Central memory CD4-positive, alpha-beta T cell (primary cell): ENCODE measurements at regions not wholly inside any gene's neighbourhood (a gene's known extent, or its start where the extent isn't known, plus 50 kb on each side); places are given as distances from the start of the nearest gene placed in this dataset.

ENCODE experiments used
- DNase-seq: peaks from one replicate; pipeline ENCODE4 v3.0.0; 2022

DNA sequence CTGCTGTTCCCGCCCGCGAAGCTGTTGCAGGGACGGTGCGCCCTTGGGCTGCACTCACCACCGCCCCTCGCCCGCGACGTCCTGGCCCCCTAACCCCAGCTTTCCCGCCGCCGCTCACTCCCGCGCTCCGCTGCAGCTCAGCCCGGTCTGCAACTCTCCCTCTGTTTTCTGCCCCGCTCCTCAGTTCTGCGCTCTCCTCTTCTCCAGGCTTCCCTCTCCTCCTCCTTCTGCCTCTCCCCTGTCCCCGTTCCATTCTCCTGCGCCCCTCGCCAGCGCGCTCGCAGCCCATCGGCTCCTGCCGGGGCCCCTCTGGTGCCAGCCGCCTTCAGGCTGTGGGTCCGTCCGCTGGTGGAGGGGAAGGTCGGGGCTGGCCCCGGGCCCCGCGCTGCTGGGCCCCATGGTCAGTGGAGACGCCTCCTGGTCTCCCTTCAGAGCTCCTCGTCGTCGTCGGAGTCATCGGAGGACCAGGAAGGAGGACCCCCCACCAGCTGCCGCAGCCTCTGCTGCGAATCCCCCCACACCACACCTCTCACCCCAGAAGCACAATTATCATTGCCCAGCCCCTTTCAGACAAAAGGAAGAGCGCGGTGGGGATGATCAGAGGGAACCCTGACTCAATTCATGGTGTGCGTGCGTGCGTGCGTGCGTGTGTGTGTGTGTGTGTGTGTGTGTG, 223.2 kb upstream of the FOXF1 start:
- no peak for DNase-seq

DNA sequence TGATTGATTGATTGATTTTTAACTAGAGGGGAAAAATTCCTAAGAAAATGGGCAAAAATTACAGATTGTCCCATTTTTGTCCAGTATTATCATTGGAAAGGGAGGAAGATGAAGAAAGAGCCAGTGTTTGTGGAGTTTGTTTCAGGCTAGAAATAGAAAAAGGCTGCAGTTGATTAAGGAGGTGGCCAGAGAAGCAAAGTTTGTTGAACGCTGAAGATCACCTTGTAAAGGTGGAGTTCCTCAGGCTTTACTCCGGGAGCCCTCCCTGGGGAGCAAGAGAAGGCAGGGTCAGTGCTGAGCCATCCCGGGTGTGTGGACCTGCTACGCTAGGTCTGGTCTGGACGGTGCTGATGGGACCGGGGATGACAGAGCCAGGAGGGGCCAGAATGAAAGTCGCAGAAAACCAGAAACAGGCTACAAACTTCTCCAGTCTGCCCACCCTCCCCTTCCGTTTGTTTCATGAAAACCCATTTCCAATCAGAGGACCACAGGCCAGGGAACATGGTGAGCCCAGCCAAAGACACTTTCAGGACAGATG, 222.6 kb upstream of the FOXF1 start:
- no peak for DNase-seq

DNA sequence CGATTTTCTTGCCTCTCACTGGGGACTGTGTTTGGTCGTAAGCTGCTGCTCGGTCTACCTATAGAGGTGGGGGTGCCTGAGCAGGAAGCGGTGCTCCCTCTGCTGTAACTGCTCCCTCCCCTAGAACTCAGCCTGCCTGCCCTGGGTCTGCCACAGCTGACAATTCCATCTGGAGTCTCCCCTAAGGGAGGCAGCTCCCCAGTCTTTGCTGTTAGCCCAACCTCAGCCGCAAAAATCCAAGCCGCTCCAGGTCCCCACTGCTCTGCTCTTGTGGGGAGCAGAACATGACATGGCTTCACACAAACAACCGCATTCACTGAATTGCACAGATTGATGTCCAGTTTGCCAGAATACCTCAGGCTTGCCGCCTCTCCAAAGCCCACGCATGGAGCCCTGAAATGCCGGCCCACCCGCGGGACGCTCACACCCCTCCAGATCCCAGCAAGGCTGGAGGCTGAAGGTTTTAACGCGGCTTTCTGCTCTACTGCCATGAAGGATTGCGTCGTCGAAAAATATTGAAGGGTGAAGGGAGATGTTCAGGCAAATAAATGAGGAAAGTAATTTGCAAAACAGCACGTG, 221.5 kb upstream of the FOXF1 start:
- no peak for DNase-seq

DNA sequence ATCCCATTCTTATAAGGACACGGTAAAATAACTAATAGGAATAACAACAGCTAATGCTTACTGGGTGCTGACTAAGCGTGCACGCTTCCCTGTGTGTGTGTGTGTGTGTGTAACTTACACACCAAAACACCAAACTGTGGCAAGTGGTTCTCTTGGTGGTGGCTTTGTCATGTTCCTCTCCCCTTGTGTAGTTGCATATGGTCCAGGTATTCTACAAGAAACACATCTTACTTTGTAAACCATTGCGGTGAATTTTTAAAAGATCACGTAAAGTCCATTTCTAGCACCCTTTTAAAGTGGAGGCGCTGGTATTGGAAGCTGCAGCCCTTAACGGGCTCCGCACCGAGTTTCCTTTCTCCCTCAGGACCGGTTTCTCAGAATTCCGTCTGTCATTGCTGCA, 221.0 kb upstream of the FOXF1 start:
- DNase-seq = no peak

DNA sequence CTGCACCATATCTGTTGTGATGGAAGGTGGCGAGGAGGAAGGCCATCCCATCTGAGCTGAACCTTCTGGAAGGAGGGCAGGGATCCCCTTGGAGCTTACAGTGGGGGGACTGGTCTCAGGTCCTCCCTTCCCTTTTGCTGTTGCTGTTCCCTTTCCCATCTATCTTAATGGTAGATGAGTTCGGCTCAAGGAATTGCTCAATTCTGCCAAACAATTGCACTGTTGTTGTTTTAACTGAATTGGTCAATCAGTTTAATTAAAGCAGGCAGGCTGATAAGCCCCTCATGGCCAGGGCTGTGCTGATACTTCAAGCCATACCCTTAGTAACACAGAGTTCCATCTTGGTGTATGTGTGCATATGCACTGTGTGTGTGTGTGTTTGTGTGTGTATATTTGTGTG, 220.4 kb upstream of the FOXF1 start:
- DNase-seq = no peak

DNA sequence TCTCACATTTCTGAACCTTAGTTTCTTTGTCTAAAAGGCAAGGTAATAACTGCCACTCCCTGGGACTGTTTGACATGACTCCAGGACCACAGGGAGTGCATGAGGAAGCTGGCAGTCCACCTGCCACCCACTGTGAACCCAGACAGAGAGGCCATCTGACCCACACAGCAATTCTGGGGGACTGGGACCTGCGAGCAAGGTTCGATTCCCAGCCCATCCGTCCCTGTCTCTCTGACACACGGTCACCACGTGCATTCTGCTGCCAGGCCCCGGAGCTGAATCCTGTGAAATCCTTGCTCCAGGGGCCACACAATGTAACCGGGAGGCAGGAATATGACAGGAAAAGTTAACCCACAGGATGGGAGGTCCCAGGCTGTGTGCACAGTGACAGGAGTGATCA, 218.8 kb upstream of the FOXF1 start:
- DNase-seq = no peak

DNA sequence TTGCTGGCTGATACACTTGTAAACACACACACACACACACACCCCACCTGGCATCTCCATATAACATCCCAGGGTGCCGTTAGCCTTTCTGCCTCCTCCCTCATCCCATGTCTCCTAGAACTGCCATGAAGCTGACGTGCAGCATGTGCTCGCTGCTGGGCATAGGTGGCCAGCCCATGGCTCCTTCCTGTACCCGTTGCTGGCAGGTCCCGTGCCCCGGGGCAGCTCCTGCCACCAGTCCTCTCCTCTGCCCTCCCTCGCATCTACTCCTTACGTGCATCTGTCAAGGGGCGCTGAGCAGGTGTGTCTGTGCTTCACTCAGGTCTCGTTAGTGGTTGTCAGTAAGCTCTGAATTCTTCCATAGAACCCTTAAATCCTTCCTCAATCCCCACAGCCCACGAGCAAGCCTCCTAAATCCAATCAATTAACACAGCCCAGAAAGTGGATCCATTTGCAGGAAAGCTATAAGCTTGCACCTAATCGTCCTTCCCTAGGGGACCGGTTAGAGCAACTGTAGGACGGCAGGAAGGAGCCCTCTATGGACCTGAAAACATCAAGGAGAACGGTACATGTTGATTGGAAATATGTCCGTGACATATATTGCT, 218.1 kb upstream of the FOXF1 start:
- DNase-seq = no peak

DNA sequence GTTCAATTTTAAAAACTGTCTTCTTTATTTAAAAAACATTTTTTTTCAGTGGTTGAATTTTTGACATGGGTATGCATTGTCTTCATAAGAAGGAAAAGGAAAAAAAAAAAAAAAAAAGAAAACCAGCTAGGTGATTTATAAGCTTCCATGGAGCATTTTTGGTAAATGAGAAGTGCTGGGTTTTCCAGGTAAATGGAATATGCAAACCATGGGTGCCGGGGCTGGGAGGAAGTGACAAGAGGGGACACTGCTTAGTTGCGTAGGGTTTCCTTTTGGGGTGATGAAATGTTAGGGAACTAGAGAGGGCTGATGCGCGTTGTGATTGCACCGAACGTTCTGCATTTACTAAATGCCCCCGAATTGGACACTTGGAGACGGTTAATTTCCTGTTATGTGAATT, 217.4 kb upstream of the FOXF1 start:
- no peak for DNase-seq

DNA sequence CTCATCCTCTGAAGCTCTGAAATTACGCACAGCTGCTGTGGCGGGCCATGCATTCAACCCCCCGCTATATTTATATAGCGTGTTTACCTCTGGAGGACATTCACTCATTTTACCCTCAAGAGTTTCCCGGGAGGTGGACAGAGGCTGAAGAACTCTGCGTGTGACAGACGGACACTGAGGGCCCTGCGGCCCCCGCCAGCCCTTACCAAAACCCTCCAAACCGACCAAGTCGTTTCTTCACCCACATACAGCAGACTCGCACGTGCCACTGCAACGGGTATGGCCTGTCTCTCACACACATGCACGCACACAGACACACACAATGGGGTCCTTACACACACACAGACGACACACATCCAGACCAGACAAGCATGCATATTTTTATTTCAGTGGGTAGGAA, 216.4 kb upstream of the FOXF1 start:
- DNase-seq = no peak

DNA sequence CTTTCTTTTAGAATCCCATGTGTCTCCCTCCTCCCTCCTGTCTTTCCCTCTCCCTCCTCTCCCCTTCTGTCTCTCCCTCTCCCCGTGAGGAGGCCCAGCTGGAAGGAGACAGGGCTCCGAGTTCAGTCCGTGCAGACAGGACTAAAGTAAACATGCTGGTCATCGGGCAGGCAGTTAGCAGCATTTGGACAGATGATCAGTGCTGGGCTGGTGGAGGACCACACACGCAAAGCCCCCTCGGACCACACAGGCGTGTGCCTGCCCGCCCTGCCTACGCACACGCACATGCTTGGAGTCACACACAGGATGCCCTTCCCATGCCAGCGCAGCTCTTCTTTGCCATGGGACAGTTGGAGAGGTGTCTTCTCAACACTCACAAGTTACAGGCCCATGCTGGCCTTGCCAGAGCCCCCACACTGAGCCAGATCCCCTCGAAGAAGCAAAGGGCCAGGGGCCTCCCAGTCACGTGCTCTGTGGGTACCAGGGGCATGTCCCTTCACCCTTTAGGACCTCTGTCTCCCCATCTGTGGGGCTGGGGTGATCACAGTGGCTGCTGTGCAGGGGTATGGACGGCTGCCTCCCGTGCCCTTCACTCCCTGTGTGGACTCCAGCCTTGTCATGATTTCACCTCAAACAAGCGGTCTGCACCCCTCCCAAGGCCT, 215.7 kb upstream of the FOXF1 start:
- DNase-seq = no peak

DNA sequence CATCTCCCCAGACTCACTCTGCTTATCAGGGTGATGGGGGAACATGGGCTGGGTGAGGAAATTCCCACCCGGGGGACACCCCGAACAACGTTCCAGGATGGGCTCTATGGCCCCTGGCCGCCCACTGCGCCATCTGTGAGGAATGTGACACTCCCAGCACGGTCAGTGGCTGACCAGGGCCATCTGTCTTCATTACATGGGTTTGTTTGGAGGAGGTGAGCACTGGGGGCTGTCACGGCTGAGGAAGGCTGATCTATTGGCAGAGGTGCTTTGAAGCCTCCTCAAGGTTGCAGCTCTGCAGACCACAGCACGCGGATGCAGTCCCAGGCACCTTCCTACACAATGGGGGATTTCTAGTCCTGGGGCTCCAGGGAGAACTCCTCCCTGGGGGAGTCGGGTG, 214.1 kb upstream of the FOXF1 start:
- no peak for DNase-seq

DNA sequence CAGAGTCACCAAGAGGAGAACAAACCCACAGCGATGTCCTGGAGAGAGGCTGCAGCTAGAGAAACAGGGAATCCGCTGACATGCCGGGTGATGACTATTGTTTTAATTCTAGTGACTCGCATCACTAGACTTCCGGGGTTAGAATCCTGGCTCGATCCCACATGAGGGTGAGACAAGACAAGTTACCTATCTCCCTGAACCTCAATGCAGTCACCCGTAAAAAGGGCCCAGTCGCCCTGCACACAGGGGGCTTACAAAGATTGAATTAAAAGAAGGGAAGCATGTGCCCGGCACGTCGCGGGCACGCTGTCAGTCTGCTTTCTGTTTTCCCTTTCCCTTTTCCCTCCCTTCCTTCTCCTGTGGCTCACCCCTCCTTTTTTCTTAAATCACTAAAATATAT, 212.9 kb upstream of the FOXF1 start:
- DNase-seq = no peak

DNA sequence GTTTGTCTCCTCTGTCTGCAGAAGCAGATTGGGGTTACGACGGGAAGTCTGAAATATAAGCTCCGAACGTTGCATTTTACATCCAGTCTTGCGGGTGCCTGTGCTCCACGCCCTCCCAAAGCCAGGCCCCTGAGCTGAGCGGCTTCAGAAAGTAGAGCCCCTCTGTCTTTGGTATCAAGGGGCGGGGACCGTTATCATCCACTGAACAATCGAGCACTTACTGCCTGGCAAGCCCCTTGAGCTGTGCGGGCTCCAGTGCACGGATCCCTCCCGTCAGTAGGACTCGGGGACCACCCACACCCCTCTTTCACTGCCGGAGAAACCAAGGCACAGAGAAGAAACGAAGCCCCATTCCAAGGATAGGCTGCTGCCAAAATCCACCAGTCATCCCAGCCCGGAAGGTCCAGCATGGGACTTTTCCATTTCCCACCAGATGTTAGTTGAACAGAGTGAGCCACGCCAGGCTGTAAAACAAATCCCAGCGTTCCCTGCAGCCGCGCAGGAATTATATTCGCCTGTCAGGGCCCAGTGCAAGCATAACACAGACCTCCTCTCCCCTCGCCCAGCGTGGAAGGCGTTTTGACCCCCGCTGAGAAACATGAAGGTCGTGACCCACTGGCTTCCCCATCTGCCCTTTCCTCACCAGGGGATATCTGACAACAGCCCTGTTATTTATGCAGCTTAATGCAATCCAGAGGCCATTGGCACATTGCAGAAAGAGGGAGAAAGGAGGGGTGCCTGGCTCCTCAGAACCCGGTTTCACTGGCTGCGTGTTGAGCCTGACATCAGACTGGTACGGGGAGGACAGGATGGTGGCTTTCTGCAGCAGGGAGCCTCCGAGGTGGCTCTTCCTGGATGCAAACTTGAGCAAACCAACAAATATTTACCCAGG, 212.2 kb upstream of the FOXF1 start:
- DNase-seq = no peak

DNA sequence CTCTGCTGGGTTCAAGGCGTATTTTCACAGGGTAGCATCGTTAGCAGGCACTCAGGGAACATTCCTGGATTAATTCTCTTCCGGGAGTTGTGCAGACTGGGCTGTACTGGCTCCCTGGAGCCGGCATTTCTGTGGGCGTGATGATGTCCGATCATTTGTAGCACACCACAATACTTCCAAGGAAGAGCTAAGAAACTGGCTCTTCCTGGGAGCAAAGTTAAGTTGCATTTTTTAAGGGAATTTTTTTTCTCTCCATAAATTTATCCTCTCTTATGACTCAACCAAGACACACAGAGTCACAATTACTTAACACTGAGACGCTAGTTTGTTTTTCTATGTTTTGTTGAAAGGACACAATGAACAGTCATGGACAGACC, 211.6 kb upstream of the FOXF1 start:
- no peak for DNase-seq

DNA sequence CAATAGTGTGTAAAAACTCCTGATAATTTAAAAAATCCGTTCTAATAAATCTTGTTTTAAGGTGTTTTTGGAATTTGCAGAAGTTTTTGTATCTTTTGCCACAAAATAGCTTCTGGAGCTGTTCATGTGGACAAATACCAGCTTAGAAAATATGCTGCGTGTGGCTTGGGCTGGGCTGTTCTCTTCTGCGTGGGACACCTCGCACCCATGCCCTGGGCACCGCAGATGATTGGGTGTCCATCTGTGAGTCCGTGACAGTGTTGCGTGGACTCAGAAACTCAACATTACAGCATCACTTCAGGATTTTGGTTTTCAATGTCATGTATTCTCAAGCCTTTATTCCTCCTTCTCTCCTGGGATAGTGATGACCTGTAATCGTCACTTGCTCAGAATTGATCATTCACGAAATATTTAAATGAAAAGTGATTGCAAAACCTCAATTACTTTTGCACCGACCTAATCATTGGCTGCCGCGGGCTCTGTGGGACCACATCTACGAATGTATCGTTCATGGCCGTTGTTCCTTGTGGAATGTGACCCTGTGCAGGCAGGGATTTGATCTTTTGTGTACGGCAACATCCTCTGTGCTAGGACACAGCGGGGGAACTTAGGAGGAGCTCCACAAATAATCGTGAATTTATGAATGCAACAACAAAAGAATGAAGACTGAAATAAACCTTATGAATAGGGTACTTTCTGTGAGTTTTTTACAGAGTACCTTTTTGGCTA, 210.3 kb upstream of the FOXF1 start:
- no peak for DNase-seq

DNA sequence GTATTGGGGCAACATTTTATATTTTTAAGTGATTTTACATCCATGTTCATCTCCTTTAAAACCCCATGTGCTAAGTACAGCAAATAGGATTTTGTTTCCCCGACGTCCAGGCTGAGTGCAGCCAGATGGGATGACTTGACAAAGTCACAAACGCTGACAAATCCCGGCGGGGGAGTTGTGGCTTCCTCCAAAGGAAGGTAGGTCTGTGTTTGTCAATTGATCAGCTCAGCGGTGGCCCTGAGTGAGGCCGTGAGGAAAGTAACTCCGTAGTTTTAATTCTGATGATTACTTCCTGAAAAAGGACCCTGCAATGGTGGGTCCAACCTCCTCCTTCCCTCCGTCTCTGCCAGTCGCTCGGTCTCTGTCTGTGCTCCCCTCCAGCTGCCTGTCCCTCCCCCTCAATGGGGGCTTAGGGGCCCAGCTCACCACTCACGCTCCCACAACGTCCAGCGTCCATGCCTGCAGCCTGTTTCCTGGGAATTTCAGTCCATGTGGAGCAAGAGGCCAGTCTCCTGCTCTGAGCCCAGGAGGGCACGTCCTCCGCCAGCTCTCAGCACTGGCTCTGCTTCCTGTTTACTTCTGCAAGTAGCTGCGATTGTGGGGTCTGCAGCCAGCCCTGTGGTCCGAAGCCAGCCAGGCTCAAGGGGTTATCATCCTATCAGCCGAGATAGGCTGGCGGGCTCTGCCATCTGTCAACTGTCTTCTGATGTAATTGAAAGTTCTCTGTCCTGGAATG, 209.4 kb upstream of the FOXF1 start:
- no peak for DNase-seq

DNA sequence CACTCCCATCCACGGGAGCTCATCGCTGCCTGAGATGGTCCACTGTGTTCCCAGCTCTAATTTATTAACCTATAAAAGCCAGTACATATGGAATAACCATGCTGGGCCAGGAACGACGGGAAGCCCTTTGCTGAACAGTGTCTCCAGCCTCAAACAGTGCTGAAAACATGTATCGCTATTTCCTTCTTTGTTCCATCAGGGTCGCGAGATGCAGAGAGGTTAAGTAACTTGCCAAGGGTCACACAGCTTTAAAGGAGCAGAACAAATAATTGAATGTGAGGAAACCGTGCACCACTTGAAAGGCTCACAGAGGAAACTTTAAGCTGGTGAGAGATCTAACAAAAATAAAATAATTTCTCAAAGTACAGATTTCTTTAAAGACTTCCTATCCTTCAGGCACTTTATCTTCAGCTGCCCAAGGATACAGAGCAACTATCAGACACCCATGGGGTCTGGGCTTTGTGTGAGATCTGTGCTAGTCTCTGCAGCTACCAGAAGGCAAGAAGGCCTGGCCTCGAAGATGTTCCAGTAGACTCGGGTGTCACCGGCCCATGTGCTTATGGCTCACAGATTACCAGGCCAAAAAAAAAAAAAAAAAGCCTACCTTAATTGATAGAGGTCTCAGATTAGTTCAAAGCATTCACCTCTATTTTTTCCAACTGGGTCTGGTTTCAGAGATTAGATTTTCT, 207.8 kb upstream of the FOXF1 start:
- DNase-seq = no peak

DNA sequence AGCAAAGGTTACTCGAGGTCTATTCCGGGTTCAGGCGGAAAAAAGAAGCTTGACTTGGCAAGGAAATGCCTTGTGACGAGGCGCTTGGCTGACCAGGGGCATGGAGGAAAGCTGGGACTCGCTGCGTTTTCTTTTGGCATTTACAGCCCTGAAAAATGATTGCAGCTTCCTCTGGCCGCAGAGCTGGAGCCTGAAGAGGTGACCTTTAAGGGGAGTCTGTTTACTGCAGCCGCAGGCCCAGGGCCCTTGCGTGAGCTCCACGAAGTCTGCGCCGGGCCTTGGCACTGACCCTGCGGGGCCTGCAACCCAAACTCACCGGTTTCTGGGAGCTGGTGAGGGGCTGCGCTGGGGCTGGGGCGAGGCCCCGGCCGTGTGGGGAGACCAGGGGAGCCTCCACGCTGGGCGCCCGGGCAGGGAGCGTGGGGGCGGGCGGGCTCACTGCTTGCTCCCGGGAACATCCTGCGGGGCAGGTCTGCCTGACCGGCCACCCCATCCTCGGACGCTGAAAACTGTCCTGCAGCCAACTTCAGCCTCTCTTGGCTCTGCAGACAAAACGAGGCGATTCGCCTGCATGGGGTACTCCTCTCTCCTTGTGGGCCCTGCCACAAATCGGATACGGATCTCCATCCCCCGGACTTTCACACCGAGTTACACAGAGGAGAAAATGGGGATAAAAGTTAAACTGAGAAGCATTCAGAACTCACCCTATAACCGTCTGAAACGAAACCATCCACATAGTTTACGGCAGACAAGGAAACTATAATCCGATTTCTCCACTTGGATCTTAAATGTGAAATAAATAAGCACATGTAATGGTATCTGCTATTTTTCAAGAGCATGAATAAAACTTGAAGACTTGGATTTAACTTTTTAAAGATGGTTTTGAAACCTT, 206.3 kb upstream of the FOXF1 start:
- DNase-seq = no peak

DNA sequence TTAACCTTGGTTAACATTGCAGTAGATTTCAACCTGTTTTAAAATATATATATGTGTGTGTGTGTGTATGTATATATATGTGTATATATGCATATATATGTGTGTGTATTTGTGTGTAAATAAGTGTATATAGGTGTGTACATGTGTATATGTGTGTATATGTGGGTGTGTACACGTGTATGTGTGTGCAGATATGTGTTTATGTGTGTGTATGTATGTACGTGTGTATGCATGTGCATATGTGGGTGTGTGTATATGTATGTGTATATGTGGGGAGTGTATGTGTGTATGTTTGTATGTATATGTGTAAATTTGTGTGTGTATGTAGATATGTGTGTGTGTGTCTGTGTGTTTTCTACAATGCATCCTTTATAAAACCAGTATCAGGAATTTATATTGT, 205.5 kb upstream of the FOXF1 start:
- no peak for DNase-seq

DNA sequence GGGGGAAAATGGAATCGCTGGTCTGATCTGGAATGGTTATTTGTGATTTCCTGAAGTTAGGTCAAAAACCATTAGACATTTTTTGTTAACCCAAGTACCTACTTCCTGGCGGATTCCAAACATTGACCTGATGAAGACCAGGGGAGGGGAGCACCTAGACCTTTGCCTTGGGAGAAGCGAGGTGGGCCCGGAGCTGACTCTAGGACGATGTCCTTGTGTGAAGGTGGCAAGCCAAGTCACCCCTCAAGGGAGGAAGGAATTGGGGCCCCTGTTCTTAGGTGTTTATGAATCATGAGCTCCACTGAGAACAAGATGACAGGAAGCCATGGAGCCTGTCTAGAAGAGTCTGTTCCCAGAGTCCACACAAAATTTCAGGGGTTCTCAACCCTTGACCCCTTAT, 204.9 kb upstream of the FOXF1 start:
- DNase-seq = no peak
